ENCODE measurements at regions not wholly inside any gene's neighbourhood (a gene's known extent, or its start where the extent isn't known, plus 50 kb on each side); places are given as distances from the start of the nearest gene placed in this dataset.

DNA sequence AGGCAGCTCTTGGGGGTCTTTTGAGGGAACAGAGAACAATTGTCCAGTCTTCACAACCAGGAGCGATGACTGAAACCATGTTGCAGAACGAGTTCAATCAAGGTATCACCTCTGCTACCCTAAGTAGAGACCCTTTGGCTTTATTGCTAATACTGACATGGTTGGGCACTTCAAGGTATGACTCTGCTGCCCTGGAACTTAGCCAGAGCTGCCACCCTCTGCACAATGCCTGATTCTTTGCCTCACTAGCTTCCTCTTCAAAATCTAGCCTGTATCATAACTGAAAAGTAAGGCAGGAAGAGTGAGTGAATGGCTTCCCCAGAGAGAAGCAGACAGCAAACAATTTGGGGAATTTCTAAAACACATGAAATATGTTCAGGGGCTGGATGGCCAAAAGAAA, 592.7 kb upstream of the NRSN1 start:
- no peaks in the 10 kb centered on the region for H3K9me3 ChIP-seq (ENCODE audit: insufficient read depth, low read length, severe bottlenecking)
- no peak overlapping the region for H2AFZ ChIP-seq (ENCODE audit: low read depth, low read length)
- no peak overlapping the region for H3K4me3 ChIP-seq (ENCODE audit: low read depth in 1 of 2, low read length in 2 of 2)
- no peaks in the 10 kb centered on the region for H3K79me2 ChIP-seq (ENCODE audit: insufficient read depth, low read length)
- ATAC-seq (ENCODE audit: insufficient read depth, low read depth) (no peak), DNase-seq (no peak)
- TF ChIP-seq, protein P1, sequence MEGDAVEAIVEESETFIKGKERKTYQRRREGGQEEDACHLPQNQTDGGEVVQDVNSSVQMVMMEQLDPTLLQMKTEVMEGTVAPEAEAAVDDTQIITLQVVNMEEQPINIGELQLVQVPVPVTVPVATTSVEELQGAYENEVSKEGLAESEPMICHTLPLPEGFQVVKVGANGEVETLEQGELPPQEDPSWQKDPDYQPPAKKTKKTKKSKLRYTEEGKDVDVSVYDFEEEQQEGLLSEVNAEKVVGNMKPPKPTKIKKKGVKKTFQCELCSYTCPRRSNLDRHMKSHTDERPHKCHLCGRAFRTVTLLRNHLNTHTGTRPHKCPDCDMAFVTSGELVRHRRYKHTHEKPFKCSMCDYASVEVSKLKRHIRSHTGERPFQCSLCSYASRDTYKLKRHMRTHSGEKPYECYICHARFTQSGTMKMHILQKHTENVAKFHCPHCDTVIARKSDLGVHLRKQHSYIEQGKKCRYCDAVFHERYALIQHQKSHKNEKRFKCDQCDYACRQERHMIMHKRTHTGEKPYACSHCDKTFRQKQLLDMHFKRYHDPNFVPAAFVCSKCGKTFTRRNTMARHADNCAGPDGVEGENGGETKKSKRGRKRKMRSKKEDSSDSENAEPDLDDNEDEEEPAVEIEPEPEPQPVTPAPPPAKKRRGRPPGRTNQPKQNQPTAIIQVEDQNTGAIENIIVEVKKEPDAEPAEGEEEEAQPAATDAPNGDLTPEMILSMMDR (IDR thresholded peaks at IDR 0.05; ENCODE audit: borderline replicate concordance, extremely low read depth, low read length, poor library complexity, severe bottlenecking): no peak
- H3K27ac ChIP-seq (ENCODE audit: low read length): no peak overlapping the region
- no peaks in the 10 kb centered on the region for H4K20me1 ChIP-seq (ENCODE audit: insufficient read depth, low read length)
- H3K9ac ChIP-seq (ENCODE audit: low read depth, low read length): no peak overlapping the region
- no peaks in the 10 kb centered on the region for H3K4me1 ChIP-seq (ENCODE audit: insufficient read depth, low read length)
- H3K4me2 ChIP-seq (ENCODE audit: insufficient read depth, low read length): no peak overlapping the region
- H3K36me3 ChIP-seq (ENCODE audit: insufficient read depth, low read length): no peaks in the 10 kb centered on the region
- H3K27me3 ChIP-seq (ENCODE audit: insufficient read depth, low read length, poor library complexity): no peaks in the 10 kb centered on the region

DNA sequence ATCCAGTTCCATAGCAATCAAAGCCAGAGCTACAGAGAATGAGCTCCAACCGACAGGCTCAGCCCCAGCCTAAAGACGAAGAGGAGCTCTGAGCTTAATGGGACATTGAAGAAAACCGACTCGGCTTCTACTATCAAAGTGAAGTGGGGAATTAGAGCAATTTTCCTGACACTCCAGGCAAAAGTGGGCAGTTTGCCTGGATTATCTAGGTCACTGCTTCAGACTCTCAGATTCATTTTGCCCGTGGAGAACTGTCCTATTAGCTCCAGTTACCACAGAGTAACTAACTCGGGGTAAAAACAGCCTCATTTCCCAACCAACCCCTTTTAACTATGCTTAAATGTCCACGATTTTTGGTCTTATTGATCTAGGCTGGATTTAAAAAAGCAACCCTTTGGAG, 592.1 kb upstream of the NRSN1 start:
- H3K27ac ChIP-seq (ENCODE audit: low read length): no peak overlapping the region
- no peak overlapping the region for H2AFZ ChIP-seq (ENCODE audit: low read depth, low read length)
- H3K79me2 ChIP-seq (ENCODE audit: insufficient read depth, low read length): no peaks in the 10 kb centered on the region
- H3K4me2 ChIP-seq (ENCODE audit: insufficient read depth, low read length): no peak overlapping the region
- no peaks in the 10 kb centered on the region for H4K20me1 ChIP-seq (ENCODE audit: insufficient read depth, low read length)
- no peaks in the 10 kb centered on the region for H3K36me3 ChIP-seq (ENCODE audit: insufficient read depth, low read length)
- DNase-seq (no peak), ATAC-seq (ENCODE audit: insufficient read depth, low read depth) (no peak)
- no peaks in the 10 kb centered on the region for H3K27me3 ChIP-seq (ENCODE audit: insufficient read depth, low read length, poor library complexity)
- no peaks in the 10 kb centered on the region for H3K4me1 ChIP-seq (ENCODE audit: insufficient read depth, low read length)
- TF ChIP-seq EZH2 (IDR thresholded peaks at IDR 0.05; ENCODE audit: borderline replicate concordance, low read depth, low read length, severe bottlenecking): no peak
- TF ChIP-seq, protein P1 (IDR thresholded peaks at IDR 0.05; ENCODE audit: borderline replicate concordance, extremely low read depth, low read length, poor library complexity, severe bottlenecking): no peak
- no peak overlapping the region for H3K4me3 ChIP-seq (ENCODE audit: low read depth in 1 of 2, low read length in 2 of 2)
- no peak overlapping the region for H3K9ac ChIP-seq (ENCODE audit: low read depth, low read length)
- no peaks in the 10 kb centered on the region for H3K9me3 ChIP-seq (ENCODE audit: insufficient read depth, low read length, severe bottlenecking)

GRCh38 chr6:23534351-23534750, 591.7 kb upstream of the NRSN1 start:
- no peak overlapping the region for H3K27ac ChIP-seq (ENCODE audit: low read length)
- no peak for TF ChIP-seq EZH2 (IDR thresholded peaks at IDR 0.05; ENCODE audit: borderline replicate concordance, low read depth, low read length, severe bottlenecking)
- TF ChIP-seq, protein P1 (IDR thresholded peaks at IDR 0.05; ENCODE audit: borderline replicate concordance, extremely low read depth, low read length, poor library complexity, severe bottlenecking): no peak
- DNase-seq (no peak), ATAC-seq (ENCODE audit: insufficient read depth, low read depth) (no peak)
- no peaks in the 10 kb centered on the region for H3K79me2 ChIP-seq (ENCODE audit: insufficient read depth, low read length)
- no peaks in the 10 kb centered on the region for H3K4me1 ChIP-seq (ENCODE audit: insufficient read depth, low read length)
- H3K4me3 ChIP-seq (ENCODE audit: low read depth in 1 of 2, low read length in 2 of 2): no peak overlapping the region
- no peak overlapping the region for H2AFZ ChIP-seq (ENCODE audit: low read depth, low read length)
- no peaks in the 10 kb centered on the region for H3K9me3 ChIP-seq (ENCODE audit: insufficient read depth, low read length, severe bottlenecking)
- H3K27me3 ChIP-seq (ENCODE audit: insufficient read depth, low read length, poor library complexity): no peaks in the 10 kb centered on the region
- no peak overlapping the region for H3K4me2 ChIP-seq (ENCODE audit: insufficient read depth, low read length)
- H3K9ac ChIP-seq (ENCODE audit: low read depth, low read length): no peak overlapping the region
- no peaks in the 10 kb centered on the region for H3K36me3 ChIP-seq (ENCODE audit: insufficient read depth, low read length)
- H4K20me1 ChIP-seq (ENCODE audit: insufficient read depth, low read length): no peaks in the 10 kb centered on the region

GRCh38 chr6:23535101-23535500, 590.9 kb upstream of the NRSN1 start:
- H3K9ac ChIP-seq (ENCODE audit: low read depth, low read length): no peak overlapping the region
- no peak overlapping the region for H3K27ac ChIP-seq (ENCODE audit: low read length)
- H2AFZ ChIP-seq (ENCODE audit: low read depth, low read length): no peak overlapping the region
- no peak overlapping the region for H3K4me3 ChIP-seq (ENCODE audit: low read depth in 1 of 2, low read length in 2 of 2)
- H3K4me2 ChIP-seq (ENCODE audit: insufficient read depth, low read length): no peak overlapping the region
- no peaks in the 10 kb centered on the region for H3K9me3 ChIP-seq (ENCODE audit: insufficient read depth, low read length, severe bottlenecking)
- no peaks in the 10 kb centered on the region for H4K20me1 ChIP-seq (ENCODE audit: insufficient read depth, low read length)
- no peak for ATAC-seq (ENCODE audit: insufficient read depth, low read depth)
- no peaks in the 10 kb centered on the region for H3K27me3 ChIP-seq (ENCODE audit: insufficient read depth, low read length, poor library complexity)
- no peak for DNase-seq
- no peaks in the 10 kb centered on the region for H3K4me1 ChIP-seq (ENCODE audit: insufficient read depth, low read length)
- H3K36me3 ChIP-seq (ENCODE audit: insufficient read depth, low read length): no peaks in the 10 kb centered on the region
- no peaks in the 10 kb centered on the region for H3K79me2 ChIP-seq (ENCODE audit: insufficient read depth, low read length)
- no peak for TF ChIP-seq EZH2 (IDR thresholded peaks at IDR 0.05; ENCODE audit: borderline replicate concordance, low read depth, low read length, severe bottlenecking)
- TF ChIP-seq, protein P1 (IDR thresholded peaks at IDR 0.05; ENCODE audit: borderline replicate concordance, extremely low read depth, low read length, poor library complexity, severe bottlenecking): no peak

Measured in DND-41 (cell line).